Left lung (tissue), 4 donors: ENCODE measurements at regions not wholly inside any gene's neighbourhood (a gene's known extent, or its start where the extent isn't known, plus 50 kb on each side); places are given as distances from the start of the nearest gene placed in this dataset.

ENCODE experiments used
- ATAC-seq: fragments of 200-7000 bp; cut with Tn5 transposase; one replicate; pipeline ENCODE4 v1.9.1; 2020; ENCODE audit warnings: moderate library complexity
- DNase-seq, 4 donors: peaks; one replicate each; pipeline ENCODE4 v3.0.0-alpha.2; 2013 to 2020
- H3K27ac ChIP-seq, 2 donors: fragments of 200-600 bp; sonication (generic) in 1 of 2; one replicate each; pipeline versions ENCODE4 v1.5.0 to v1.8.0; 2020 to 2021
- H3K27me3 ChIP-seq, 2 donors: fragments of 200-600 bp; sonication (generic) in 1 of 2; one replicate each; pipeline versions ENCODE4 v1.5.0 to v1.8.0; 2020 to 2021
- H3K36me3 ChIP-seq, 2 donors: fragments of 200-600 bp; sonication (generic) in 1 of 2; one replicate each; pipeline versions ENCODE4 v1.5.0 to v1.8.0; 2020 to 2021
- H3K4me1 ChIP-seq, 2 donors: fragments of 200-600 bp; one replicate each; pipeline ENCODE4 v1.8.0; 2021
- H3K4me3 ChIP-seq, 2 donors: fragments of 200-600 bp; sonication (generic) in 1 of 2; one replicate each; pipeline versions ENCODE4 v1.5.0 to v1.8.0; 2020 to 2021; ENCODE audit warnings: mild to moderate bottlenecking in 1 of 2
- H3K9me3 ChIP-seq, 2 donors: fragments of 200-600 bp; sonication (generic) in 1 of 2; one replicate each; pipeline versions ENCODE4 v1.5.0 to v1.8.0; 2020 to 2021
- intact Hi-C, 2 donors: fragments of 100-400 bp; cut with DNase I; formaldehyde crosslinking; loops; one replicate each; pipeline versions ENCODE4 v1.11.2 to v1.14.2; 2022
- TF ChIP-seq, protein P1 (sequence below), 2 donors: fragments of 200-600 bp; sonication (generic) in 1 of 2; IDR thresholded peaks; one replicate each; pipeline versions ENCODE4 v1.5.0 to v1.8.0; 2021; ENCODE audit warnings: antibody characterized with exemption in 2 of 2
- donor health status: DM: no; HTN: yes; CAD: no.
- donor health status: DM: no; HTN: no; CAD: no.

- intact Hi-C loops: no loop called here
- Histone ChIP-seq H3K4me1 (no peaks in the 10 kb centered on the region), H3K27me3 (no peaks in the 10 kb centered on the region), H3K9me3 (peaks cover 0 to 5% of the 10 kb centered on the region in 2 donors), H3K27ac (no peak overlapping the region), H3K36me3 (no peaks in the 10 kb centered on the region), H3K4me3 (no peak overlapping the region)
- no peak for DNase-seq
- TF ChIP-seq, protein P1, sequence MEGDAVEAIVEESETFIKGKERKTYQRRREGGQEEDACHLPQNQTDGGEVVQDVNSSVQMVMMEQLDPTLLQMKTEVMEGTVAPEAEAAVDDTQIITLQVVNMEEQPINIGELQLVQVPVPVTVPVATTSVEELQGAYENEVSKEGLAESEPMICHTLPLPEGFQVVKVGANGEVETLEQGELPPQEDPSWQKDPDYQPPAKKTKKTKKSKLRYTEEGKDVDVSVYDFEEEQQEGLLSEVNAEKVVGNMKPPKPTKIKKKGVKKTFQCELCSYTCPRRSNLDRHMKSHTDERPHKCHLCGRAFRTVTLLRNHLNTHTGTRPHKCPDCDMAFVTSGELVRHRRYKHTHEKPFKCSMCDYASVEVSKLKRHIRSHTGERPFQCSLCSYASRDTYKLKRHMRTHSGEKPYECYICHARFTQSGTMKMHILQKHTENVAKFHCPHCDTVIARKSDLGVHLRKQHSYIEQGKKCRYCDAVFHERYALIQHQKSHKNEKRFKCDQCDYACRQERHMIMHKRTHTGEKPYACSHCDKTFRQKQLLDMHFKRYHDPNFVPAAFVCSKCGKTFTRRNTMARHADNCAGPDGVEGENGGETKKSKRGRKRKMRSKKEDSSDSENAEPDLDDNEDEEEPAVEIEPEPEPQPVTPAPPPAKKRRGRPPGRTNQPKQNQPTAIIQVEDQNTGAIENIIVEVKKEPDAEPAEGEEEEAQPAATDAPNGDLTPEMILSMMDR (IDR thresholded peaks at IDR 0.05): no peak
- ATAC-seq: no peak
These were observed 139.9 kb upstream of the FSHR start for GRCh38 chr2:49294225-49294624.

- no peaks in the 10 kb centered on the region for H3K9me3 ChIP-seq
- no peaks in the 10 kb centered on the region for H3K36me3 ChIP-seq
- no peak overlapping the region for H3K27ac ChIP-seq
- TF ChIP-seq, protein P1 (IDR thresholded peaks at IDR 0.05): no peak
- H3K27me3 ChIP-seq: no peaks in the 10 kb centered on the region
- no peaks in the 10 kb centered on the region for H3K4me1 ChIP-seq
- H3K4me3 ChIP-seq: no peak overlapping the region
- DNase-seq (no peak), ATAC-seq (no peak)
- intact Hi-C loops: no loop called here
These were observed 137.3 kb upstream of the FSHR start for GRCh38 chr2:49291619-49292018.

- ATAC-seq (no peak), DNase-seq (no peak)
- Histone ChIP-seq H3K4me1 (no peaks in the 10 kb centered on the region), H3K9me3 (no peaks in the 10 kb centered on the region), H3K36me3 (no peaks in the 10 kb centered on the region), H3K4me3 (no peak overlapping the region), H3K27me3 (no peaks in the 10 kb centered on the region), H3K27ac (no peak overlapping the region)
- intact Hi-C loops: no loop called here
- TF ChIP-seq, protein P1 (IDR thresholded peaks at IDR 0.05): no peak
These were observed 135.4 kb upstream of the FSHR start for GRCh38 chr2:49289711-49290110.

DNA sequence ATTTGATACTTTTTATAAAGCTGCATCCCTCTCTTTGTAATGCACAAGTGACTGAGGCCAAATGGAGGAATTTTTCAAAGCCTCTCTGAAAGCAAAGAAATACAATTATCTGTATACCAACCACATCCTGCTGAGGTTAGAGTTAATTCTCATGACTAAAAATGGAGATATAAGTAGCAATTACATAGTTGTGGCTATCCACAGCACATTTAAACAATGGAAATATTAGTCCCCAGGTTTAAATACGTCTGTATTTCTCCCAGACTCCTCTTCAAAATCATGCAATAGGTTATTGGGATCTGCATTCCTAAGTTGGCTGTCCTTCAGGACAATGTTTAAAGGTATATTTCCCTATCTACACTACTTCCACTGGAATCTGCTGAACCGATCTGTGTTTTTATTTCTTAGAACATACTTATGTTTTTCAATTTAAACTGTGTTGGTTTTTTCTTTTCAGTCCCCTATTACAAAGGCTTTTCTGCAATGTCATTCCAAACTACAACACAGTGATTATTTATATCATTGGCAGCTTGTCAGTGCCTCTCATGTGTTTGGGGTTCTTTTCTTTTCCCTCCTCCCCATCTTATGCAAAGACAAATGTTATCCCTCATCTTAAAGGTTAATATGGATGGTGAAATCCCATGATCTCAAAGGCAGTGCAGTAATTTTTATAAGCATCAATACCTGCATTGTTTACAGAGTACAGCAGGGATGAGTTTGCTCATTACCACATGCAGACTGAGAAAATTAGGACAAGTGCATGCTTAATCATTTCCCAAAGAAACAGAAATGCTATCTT, 134.8 kb upstream of the FSHR start:
- Histone ChIP-seq H3K9me3 (no peaks in the 10 kb centered on the region), H3K4me1 (no peaks in the 10 kb centered on the region), H3K27me3 (no peaks in the 10 kb centered on the region), H3K27ac (no peak overlapping the region), H3K4me3 (no peak overlapping the region), H3K36me3 (no peaks in the 10 kb centered on the region)
- no peak for DNase-seq
- intact Hi-C loops: no loop called here
- TF ChIP-seq, protein P1 (IDR thresholded peaks at IDR 0.05): no peak
- no peak for ATAC-seq

- Histone ChIP-seq H3K9me3 (no peaks in the 10 kb centered on the region), H3K4me3 (no peak overlapping the region), H3K4me1 (no peaks in the 10 kb centered on the region), H3K27ac (no peak overlapping the region), H3K36me3 (no peaks in the 10 kb centered on the region), H3K27me3 (no peaks in the 10 kb centered on the region)
- intact Hi-C loops: no loop called here
- DNase-seq: no peak
- TF ChIP-seq, protein P1 (IDR thresholded peaks at IDR 0.05): no peak
- no peak for ATAC-seq
These were observed 133.9 kb upstream of the FSHR start for GRCh38 chr2:49288113-49288705.
